ENCODE measurements at regions not wholly inside any gene's neighbourhood (a gene's known extent, or its start where the extent isn't known, plus 50 kb on each side); places are given as distances from the start of the nearest gene placed in this dataset.

- no peak for TF ChIP-seq CTCF (IDR thresholded peaks at IDR 0.05; ENCODE audit: extremely low read depth, low read depth, low read length)
- Histone ChIP-seq H3K27ac (ENCODE audit: low read depth, low read length) (no peak overlapping the region), H3K4me1 (ENCODE audit: insufficient read depth, low read length) (no peaks in the 10 kb centered on the region), H2AFZ (ENCODE audit: low read length) (no peak overlapping the region), H3K79me2 (ENCODE audit: insufficient read depth, low read length) (no peaks in the 10 kb centered on the region), H3K36me3 (ENCODE audit: insufficient read depth, low read length) (no peaks in the 10 kb centered on the region), H4K20me1 (ENCODE audit: insufficient read depth, low read length) (no peaks in the 10 kb centered on the region), H3K4me2 (ENCODE audit: insufficient read depth, low read length) (no peak overlapping the region), H3K4me3 (ENCODE audit: insufficient read depth, low read length) (no peak overlapping the region), H3K27me3 (ENCODE audit: insufficient read depth, low read length) (no peaks in the 10 kb centered on the region), H3K9me3 (ENCODE audit: low read depth, low read length) (no peaks in the 10 kb centered on the region)
- no peak for DNase-seq (ENCODE audit: insufficient read length, low spot score, missing footprints)
Measured at GRCh38 chr6:14645841-14646240, 528.3 kb downstream of the CD83 start.

GRCh38 chr6:14646371-14646770 lies 528.8 kb downstream of the CD83 start:
- no peaks in the 10 kb centered on the region for H4K20me1 ChIP-seq (ENCODE audit: insufficient read depth, low read length)
- no peaks in the 10 kb centered on the region for H3K27me3 ChIP-seq (ENCODE audit: insufficient read depth, low read length)
- no peaks in the 10 kb centered on the region for H3K9me3 ChIP-seq (ENCODE audit: low read depth, low read length)
- DNase-seq (ENCODE audit: insufficient read length, low spot score, missing footprints) = no peak
- no peak overlapping the region for H3K4me3 ChIP-seq (ENCODE audit: insufficient read depth, low read length)
- no peak overlapping the region for H3K4me2 ChIP-seq (ENCODE audit: insufficient read depth, low read length)
- H2AFZ ChIP-seq (ENCODE audit: low read length) = no peak overlapping the region
- no peaks in the 10 kb centered on the region for H3K36me3 ChIP-seq (ENCODE audit: insufficient read depth, low read length)
- TF ChIP-seq CTCF (IDR thresholded peaks at IDR 0.05; ENCODE audit: extremely low read depth, low read depth, low read length) = no peak
- no peaks in the 10 kb centered on the region for H3K4me1 ChIP-seq (ENCODE audit: insufficient read depth, low read length)
- H3K79me2 ChIP-seq (ENCODE audit: insufficient read depth, low read length) = no peaks in the 10 kb centered on the region
- no peak overlapping the region for H3K27ac ChIP-seq (ENCODE audit: low read depth, low read length)

GRCh38 chr6:14647357-14647756 lies 529.8 kb downstream of the CD83 start:
- no peaks in the 10 kb centered on the region for H3K9me3 ChIP-seq (ENCODE audit: low read depth, low read length)
- no peaks in the 10 kb centered on the region for H4K20me1 ChIP-seq (ENCODE audit: insufficient read depth, low read length)
- H3K4me1 ChIP-seq (ENCODE audit: insufficient read depth, low read length) = no peaks in the 10 kb centered on the region
- no peaks in the 10 kb centered on the region for H3K27me3 ChIP-seq (ENCODE audit: insufficient read depth, low read length)
- H3K4me3 ChIP-seq (ENCODE audit: insufficient read depth, low read length) = no peak overlapping the region
- DNase-seq (ENCODE audit: insufficient read length, low spot score, missing footprints) = no peak
- H3K79me2 ChIP-seq (ENCODE audit: insufficient read depth, low read length) = no peaks in the 10 kb centered on the region
- H3K27ac ChIP-seq (ENCODE audit: low read depth, low read length) = no peak overlapping the region
- H3K4me2 ChIP-seq (ENCODE audit: insufficient read depth, low read length) = no peak overlapping the region
- no peak overlapping the region for H2AFZ ChIP-seq (ENCODE audit: low read length)
- H3K36me3 ChIP-seq (ENCODE audit: insufficient read depth, low read length) = no peaks in the 10 kb centered on the region
- no peak for TF ChIP-seq CTCF (IDR thresholded peaks at IDR 0.05; ENCODE audit: extremely low read depth, low read depth, low read length)

- DNase-seq (ENCODE audit: insufficient read length, low spot score, missing footprints) = no peak
- Histone ChIP-seq H3K36me3 (ENCODE audit: insufficient read depth, low read length) (no peaks in the 10 kb centered on the region), H2AFZ (ENCODE audit: low read length) (no peak overlapping the region), H3K79me2 (ENCODE audit: insufficient read depth, low read length) (no peaks in the 10 kb centered on the region), H3K9me3 (ENCODE audit: low read depth, low read length) (no peaks in the 10 kb centered on the region), H3K4me3 (ENCODE audit: insufficient read depth, low read length) (no peak overlapping the region), H3K4me1 (ENCODE audit: insufficient read depth, low read length) (no peaks in the 10 kb centered on the region), H3K27ac (ENCODE audit: low read depth, low read length) (no peak overlapping the region), H4K20me1 (ENCODE audit: insufficient read depth, low read length) (no peaks in the 10 kb centered on the region), H3K4me2 (ENCODE audit: insufficient read depth, low read length) (no peak overlapping the region), H3K27me3 (ENCODE audit: insufficient read depth, low read length) (no peaks in the 10 kb centered on the region)
- no peak for TF ChIP-seq CTCF (IDR thresholded peaks at IDR 0.05; ENCODE audit: extremely low read depth, low read depth, low read length)
Measured at GRCh38 chr6:14652536-14652935, 535.0 kb downstream of the CD83 start.
